ENCODE measurements at regions not wholly inside any gene's neighbourhood (a gene's known extent, or its start where the extent isn't known, plus 50 kb on each side); places are given as distances from the start of the nearest gene placed in this dataset.

GRCh38 chr16:82295290-82296201, 125.5 kb upstream of the MPHOSPH6 start:
- TF ChIP-seq PPARA (CRISPR knock-in tag; IDR thresholded peaks at IDR 0.05; ENCODE audit: borderline replicate concordance) (no peak), CSDC2 (CRISPR knock-in tag; IDR thresholded peaks at IDR 0.05) (no peak), ARNTL (CRISPR knock-in tag; IDR thresholded peaks at IDR 0.05; ENCODE audit: borderline replicate concordance, low read depth) (no peak), ZFP30 (CRISPR knock-in tag; IDR thresholded peaks at IDR 0.05) (no peak), ESRRG (CRISPR knock-in tag; IDR thresholded peaks at IDR 0.05) (no peak)
- TF ChIP-seq, protein P1, sequence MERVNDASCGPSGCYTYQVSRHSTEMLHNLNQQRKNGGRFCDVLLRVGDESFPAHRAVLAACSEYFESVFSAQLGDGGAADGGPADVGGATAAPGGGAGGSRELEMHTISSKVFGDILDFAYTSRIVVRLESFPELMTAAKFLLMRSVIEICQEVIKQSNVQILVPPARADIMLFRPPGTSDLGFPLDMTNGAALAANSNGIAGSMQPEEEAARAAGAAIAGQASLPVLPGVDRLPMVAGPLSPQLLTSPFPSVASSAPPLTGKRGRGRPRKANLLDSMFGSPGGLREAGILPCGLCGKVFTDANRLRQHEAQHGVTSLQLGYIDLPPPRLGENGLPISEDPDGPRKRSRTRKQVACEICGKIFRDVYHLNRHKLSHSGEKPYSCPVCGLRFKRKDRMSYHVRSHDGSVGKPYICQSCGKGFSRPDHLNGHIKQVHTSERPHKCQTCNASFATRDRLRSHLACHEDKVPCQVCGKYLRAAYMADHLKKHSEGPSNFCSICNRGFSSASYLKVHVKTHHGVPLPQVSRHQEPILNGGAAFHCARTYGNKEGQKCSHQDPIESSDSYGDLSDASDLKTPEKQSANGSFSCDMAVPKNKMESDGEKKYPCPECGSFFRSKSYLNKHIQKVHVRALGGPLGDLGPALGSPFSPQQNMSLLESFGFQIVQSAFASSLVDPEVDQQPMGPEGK (CRISPR knock-in tag; IDR thresholded peaks at IDR 0.05; ENCODE audit: borderline replicate concordance): no peak

Measured in SK-N-SH treated with all-trans-retinoic acid at 6 μM for 48 hours (cell line).